SK-N-SH (cell line): ENCODE measurements at regions not wholly inside any gene's neighbourhood (a gene's known extent, or its start where the extent isn't known, plus 50 kb on each side); places are given as distances from the start of the nearest gene placed in this dataset.

Source experiments
- CTCF ChIA-PET: fragments of 300-600, 350-600 bp; formaldehyde crosslinking; extraction: SDS; loops from one replicate; lab custom pipeline; 2021; lab: Yijun Ruan, JAX
- POLR2A ChIA-PET: fragments of 350-600 bp; sonication (Branson Sonifier 250); formaldehyde crosslinking; extraction: SDS; loops from one replicate; lab custom pipeline; 2020; ENCODE audit warnings: antibody characterized with exemption, inconsistent platforms; lab: Yijun Ruan, JAX
- DNase-seq: peaks from one replicate; pipeline ENCODE4 v3.0.0; 2012
- H2AFZ ChIP-seq: fragments of 200-600 bp; sonication (generic); 2 replicates; pipeline ENCODE4 v1.8.1; 2016; ENCODE audit warnings: antibody characterized with exemption, mild to moderate bottlenecking, low read depth
- H3F3A ChIP-seq: fragments of 200-600 bp; sonication (generic); replicated peaks from 2 replicates; pipeline ENCODE3; 2016; ENCODE audit warnings: antibody characterized with exemption, mild to moderate bottlenecking; ENCODE audit not compliant: insufficient read depth
- H3K27ac ChIP-seq, 2 experiments: fragments of 200-500 bp in 1 of 2; fragments of 200-600 bp in 1 of 2; sonication (Bioruptor generic) in 1 of 2; sonication (generic), shearing (Covaris generic) in 1 of 2; 2 replicates each; pipeline versions ENCODE4 v1.5.1 to v1.6.1; 2014 to 2016; ENCODE audit warnings: low read depth in 2 of 2, inconsistent platforms in 1 of 2, low read length in 1 of 2, mild to moderate bottlenecking in 1 of 2, mixed read lengths in 1 of 2
- H3K27me3 ChIP-seq: fragments of 200-600 bp; sonication (generic), shearing (Covaris generic); 2 replicates; pipeline ENCODE4 v1.6.1; 2016; ENCODE audit warnings: mixed run types; ENCODE audit not compliant: insufficient read depth
- H3K36me3 ChIP-seq, 2 experiments: fragments of 200-500 bp in 1 of 2; fragments of 200-600 bp in 1 of 2; sonication (Bioruptor generic) in 1 of 2; sonication (generic) in 1 of 2; replicated peaks in 1 of 2; 2 replicates each; pipeline versions ENCODE3 to v1.5.1; 2014 to 2016; ENCODE audit warnings: low read length in 1 of 2, mild to moderate bottlenecking in 1 of 2; ENCODE audit not compliant: insufficient read depth in 2 of 2, control insufficient read depth in 1 of 2
- H3K4me1 ChIP-seq, 2 experiments: fragments of 200-500 bp in 1 of 2; fragments of 200-600 bp in 1 of 2; sonication (Bioruptor generic) in 1 of 2; sonication (generic), shearing (Covaris generic) in 1 of 2; 2 replicates each; pipeline versions ENCODE4 v1.5.1 to v1.6.1; 2014 to 2016; ENCODE audit warnings: low read depth in 1 of 2, low read length in 1 of 2, mixed run types in 1 of 2; ENCODE audit not compliant: insufficient read depth in 2 of 2, control insufficient read depth in 1 of 2
- H3K4me2 ChIP-seq: fragments of 200-600 bp; sonication (generic), shearing (Covaris generic); 2 replicates; pipeline ENCODE4 v1.6.1; 2017; ENCODE audit warnings: mixed run types
- H3K4me3 ChIP-seq, 2 experiments: fragments of 200-500 bp in 1 of 2; fragments of 200-600 bp in 1 of 2; sonication (Bioruptor generic) in 1 of 2; sonication (generic), shearing (Covaris generic) in 1 of 2; 2 replicates each; pipeline versions ENCODE4 v1.5.1 to v1.8.1; 2014 to 2016; ENCODE audit warnings: low read depth in 2 of 2, inconsistent platforms in 1 of 2, low read length in 1 of 2, mild to moderate bottlenecking in 1 of 2, mixed read lengths in 1 of 2, moderate library complexity in 1 of 2
- H3K79me2 ChIP-seq: fragments of 200-600 bp; sonication (generic); 2 replicates; pipeline ENCODE4 v1.8.1; 2017; ENCODE audit warnings: mild to moderate bottlenecking; ENCODE audit not compliant: insufficient read depth
- H3K9ac ChIP-seq: fragments of 200-600 bp; sonication (generic); 2 replicates; pipeline ENCODE4 v1.6.1; 2017; ENCODE audit warnings: mixed run types
- H3K9me2 ChIP-seq: fragments of 200-600 bp; sonication (generic); 2 replicates; pipeline ENCODE4 v1.6.1; 2017; ENCODE audit warnings: mixed run types
- H3K9me3 ChIP-seq: fragments of 200-600 bp; sonication (generic); 2 replicates; pipeline ENCODE4 v1.6.1; 2017; ENCODE audit warnings: mixed run types, mild to moderate bottlenecking, moderate library complexity
- H4K20me1 ChIP-seq: fragments of 200-600 bp; sonication (generic); 2 replicates; pipeline ENCODE4 v1.6.1; 2017; ENCODE audit warnings: mild to moderate bottlenecking, mixed run types; ENCODE audit not compliant: insufficient read depth
- CHD2 ChIP-seq: fragments of 150-350 bp; IDR thresholded peaks from 2 replicates; pipeline ENCODE4 v1.6.1; 2018; ENCODE audit warnings: low read length; ENCODE audit not compliant: partially characterized antibody
- FOSL2 ChIP-seq: IDR thresholded peaks from 2 replicates; pipeline ENCODE4 v1.4.0; 2012; ENCODE audit warnings: low read depth, mild to moderate bottlenecking, moderate library complexity, borderline replicate concordance
- FOXM1 ChIP-seq: IDR thresholded peaks from 2 replicates; pipeline ENCODE4 v1.4.0; 2012; ENCODE audit warnings: low read depth, mild to moderate bottlenecking
- GABPA ChIP-seq: IDR thresholded peaks from 2 replicates; pipeline ENCODE4 v1.4.0; 2012; ENCODE audit warnings: low read depth, mild to moderate bottlenecking
- GATA2 ChIP-seq: sonication (generic); formaldehyde crosslinking; IDR thresholded peaks from 2 replicates; pipeline ENCODE4 v1.5.0; 2020; ENCODE audit warnings: mild to moderate bottlenecking, missing genetic modification reagents
- MXI1 ChIP-seq: IDR thresholded peaks from 2 replicates; pipeline ENCODE4 v1.6.1; 2012; ENCODE audit warnings: mild to moderate bottlenecking, low read depth, low read length, improper control_type of control experiment
- NRF1 ChIP-seq: IDR thresholded peaks from 2 replicates; pipeline ENCODE4 v1.6.1; 2012; ENCODE audit warnings: low read depth, mild to moderate bottlenecking, low read length
- RAD21 ChIP-seq: IDR thresholded peaks from 2 replicates; pipeline ENCODE4 v1.6.1; 2012; ENCODE audit warnings: mild to moderate bottlenecking, low read length
- SMC3 ChIP-seq: IDR thresholded peaks from 2 replicates; pipeline ENCODE4 v1.6.1; 2012; ENCODE audit warnings: low read depth, low read length, improper control_type of control experiment
- USF2 ChIP-seq: fragments of 150-350 bp; IDR thresholded peaks from 2 replicates; pipeline ENCODE4 v1.6.1; 2017; ENCODE audit warnings: antibody characterized with exemption, low read length, low read depth, borderline replicate concordance
- WGBS: methylation state at CpG from one replicate; pipeline ENCODE4 v1.1.6; 2017; ENCODE audit warnings: low lambda C conversion rate; 5-methylcytosine and 5-hydroxymethylcytosine counted together
- TF ChIP-seq, protein P1 (sequence below): IDR thresholded peaks from 2 replicates; pipeline ENCODE4 v1.6.1; 2012; ENCODE audit warnings: mild to moderate bottlenecking, low read depth, low read length, moderate library complexity
- TF ChIP-seq, protein P2 (sequence below): IDR thresholded peaks from 2 replicates; pipeline ENCODE4 v1.4.0; 2012; ENCODE audit warnings: low read depth
- TF ChIP-seq, protein P3 (sequence below): IDR thresholded peaks from 2 replicates; pipeline ENCODE4; 2012

GRCh38 chr12:107470645-107471044 is 215.0 kb upstream of the PWP1 start:
- WGBS = 78% methylated on average over 8 of the region's 8 CpGs
- no peak for DNase-seq
- Histone ChIP-seq H2AFZ (no peak overlapping the region), H3K27me3 (no peaks in the 10 kb centered on the region), H3K9me2 (no peaks in the 10 kb centered on the region), H3K79me2 (no peaks in the 10 kb centered on the region), H3K9me3 (no peaks in the 10 kb centered on the region), H3K4me3 (no peak overlapping the region), H3K4me2 (no peak overlapping the region), H4K20me1 (no peaks in the 10 kb centered on the region), H3F3A (no peaks in the 10 kb centered on the region), H3K9ac (no peak overlapping the region), H3K36me3 (no peaks in the 10 kb centered on the region), H3K27ac (no peak overlapping the region), H3K4me1 (peaks cover 0 to 7% of the 10 kb centered on the region in 2 experiments; a peak in 1 of 4 replicates)
- TF ChIP-seq MXI1 (no peak), CHD2 (no peak), NRF1 (no peak), GABPA (no peak)
- TF ChIP-seq, protein P1, sequence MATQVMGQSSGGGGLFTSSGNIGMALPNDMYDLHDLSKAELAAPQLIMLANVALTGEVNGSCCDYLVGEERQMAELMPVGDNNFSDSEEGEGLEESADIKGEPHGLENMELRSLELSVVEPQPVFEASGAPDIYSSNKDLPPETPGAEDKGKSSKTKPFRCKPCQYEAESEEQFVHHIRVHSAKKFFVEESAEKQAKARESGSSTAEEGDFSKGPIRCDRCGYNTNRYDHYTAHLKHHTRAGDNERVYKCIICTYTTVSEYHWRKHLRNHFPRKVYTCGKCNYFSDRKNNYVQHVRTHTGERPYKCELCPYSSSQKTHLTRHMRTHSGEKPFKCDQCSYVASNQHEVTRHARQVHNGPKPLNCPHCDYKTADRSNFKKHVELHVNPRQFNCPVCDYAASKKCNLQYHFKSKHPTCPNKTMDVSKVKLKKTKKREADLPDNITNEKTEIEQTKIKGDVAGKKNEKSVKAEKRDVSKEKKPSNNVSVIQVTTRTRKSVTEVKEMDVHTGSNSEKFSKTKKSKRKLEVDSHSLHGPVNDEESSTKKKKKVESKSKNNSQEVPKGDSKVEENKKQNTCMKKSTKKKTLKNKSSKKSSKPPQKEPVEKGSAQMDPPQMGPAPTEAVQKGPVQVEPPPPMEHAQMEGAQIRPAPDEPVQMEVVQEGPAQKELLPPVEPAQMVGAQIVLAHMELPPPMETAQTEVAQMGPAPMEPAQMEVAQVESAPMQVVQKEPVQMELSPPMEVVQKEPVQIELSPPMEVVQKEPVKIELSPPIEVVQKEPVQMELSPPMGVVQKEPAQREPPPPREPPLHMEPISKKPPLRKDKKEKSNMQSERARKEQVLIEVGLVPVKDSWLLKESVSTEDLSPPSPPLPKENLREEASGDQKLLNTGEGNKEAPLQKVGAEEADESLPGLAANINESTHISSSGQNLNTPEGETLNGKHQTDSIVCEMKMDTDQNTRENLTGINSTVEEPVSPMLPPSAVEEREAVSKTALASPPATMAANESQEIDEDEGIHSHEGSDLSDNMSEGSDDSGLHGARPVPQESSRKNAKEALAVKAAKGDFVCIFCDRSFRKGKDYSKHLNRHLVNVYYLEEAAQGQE = no peak
- POLR2A ChIA-PET = no interaction called here
- CTCF ChIA-PET = interaction anchor here (1.4 to 2.9 kb wide), 3 partner anchors 137 to 339 kb away, joined by 4 to 9 read pairs (median 8); no protein-coding TSS in a partner anchor

DNA sequence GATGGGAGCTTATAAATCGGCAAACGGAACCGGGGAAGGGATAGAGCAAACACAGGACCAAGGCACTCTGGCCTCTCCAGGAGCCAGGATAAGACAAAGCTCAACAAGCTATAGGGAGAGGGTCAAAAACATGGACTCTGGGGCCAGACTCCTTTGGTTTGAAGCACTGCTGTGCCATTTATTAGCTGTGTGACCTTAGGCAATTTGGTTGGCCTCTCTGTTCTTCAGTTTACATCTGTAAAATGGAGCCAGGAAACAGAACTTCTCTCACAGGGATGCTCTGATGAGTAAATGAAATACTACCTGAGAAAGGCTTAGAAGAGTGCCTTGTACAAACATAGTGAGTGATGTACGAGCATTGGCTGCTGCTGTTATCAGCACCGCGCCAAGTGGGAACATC is 213.3 kb upstream of the PWP1 start:
- H3K79me2 ChIP-seq = no peaks in the 10 kb centered on the region
- no peaks in the 10 kb centered on the region for H3F3A ChIP-seq
- H3K4me1 ChIP-seq = peaks cover 0 to 7% of the 10 kb centered on the region in 2 experiments; a peak in 1 of 4 replicates
- WGBS = 89% methylated on average over 6 of the region's 6 CpGs
- CTCF ChIA-PET = interaction anchor here (1.8 to 2.9 kb wide), 2 partner anchors 135 to 340 kb away, joined by 8 to 9 read pairs; no protein-coding TSS in a partner anchor
- no peak overlapping the region for H3K9ac ChIP-seq
- H3K27me3 ChIP-seq = no peaks in the 10 kb centered on the region
- no peaks in the 10 kb centered on the region for H3K36me3 ChIP-seq
- H3K27ac ChIP-seq = no peak overlapping the region
- no peaks in the 10 kb centered on the region for H4K20me1 ChIP-seq
- H3K9me3 ChIP-seq = no peaks in the 10 kb centered on the region
- no peak for DNase-seq
- POLR2A ChIA-PET = no interaction called here
- no peak overlapping the region for H3K4me2 ChIP-seq
- no peak overlapping the region for H3K4me3 ChIP-seq
- H2AFZ ChIP-seq = no peak overlapping the region
- TF ChIP-seq NRF1 (no peak), RAD21 (no peak), FOSL2 (no peak), FOXM1 (no peak), SMC3 (no peak), USF2 (no peak), GATA2 (CRISPR knock-in tag) (no peak)
- TF ChIP-seq, protein P2, sequence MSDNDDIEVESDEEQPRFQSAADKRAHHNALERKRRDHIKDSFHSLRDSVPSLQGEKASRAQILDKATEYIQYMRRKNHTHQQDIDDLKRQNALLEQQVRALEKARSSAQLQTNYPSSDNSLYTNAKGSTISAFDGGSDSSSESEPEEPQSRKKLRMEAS = no peak
- TF ChIP-seq, protein P3, sequence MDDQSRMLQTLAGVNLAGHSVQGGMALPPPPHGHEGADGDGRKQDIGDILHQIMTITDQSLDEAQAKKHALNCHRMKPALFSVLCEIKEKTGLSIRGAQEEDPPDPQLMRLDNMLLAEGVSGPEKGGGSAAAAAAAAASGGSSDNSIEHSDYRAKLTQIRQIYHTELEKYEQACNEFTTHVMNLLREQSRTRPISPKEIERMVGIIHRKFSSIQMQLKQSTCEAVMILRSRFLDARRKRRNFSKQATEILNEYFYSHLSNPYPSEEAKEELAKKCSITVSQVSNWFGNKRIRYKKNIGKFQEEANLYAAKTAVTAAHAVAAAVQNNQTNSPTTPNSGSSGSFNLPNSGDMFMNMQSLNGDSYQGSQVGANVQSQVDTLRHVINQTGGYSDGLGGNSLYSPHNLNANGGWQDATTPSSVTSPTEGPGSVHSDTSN = no peak
- H3K9me2 ChIP-seq = no peaks in the 10 kb centered on the region
